Fibroblast of lung (primary cell): ENCODE measurements at regions not wholly inside any gene's neighbourhood (a gene's known extent, or its start where the extent isn't known, plus 50 kb on each side); places are given as distances from the start of the nearest gene placed in this dataset.

Experiments used
- EZH2 ChIP-seq: IDR thresholded peaks from 2 replicates; pipeline ENCODE4 v1.5.1; 2012; ENCODE audit warnings: low read length, control low read depth, mild to moderate bottlenecking; ENCODE audit errors: missing control alignments
- TF ChIP-seq, protein P1 (sequence below), 2 donors: IDR thresholded peaks in 1 of 2; conservative IDR thresholded peaks in 1 of 2; 1 replicate in 1 of 2; 2 replicates in 1 of 2; pipeline ENCODE4 v1.5.1; 2011 to 2012; ENCODE audit warnings: low read length in 2 of 2, control low read depth in 1 of 2, inconsistent platforms in 1 of 2, low read depth in 1 of 2, mild to moderate bottlenecking in 1 of 2

GRCh38 chr2:37583402-37583801 is 88.0 kb downstream of the CDC42EP3 start:
- TF ChIP-seq, protein P1, sequence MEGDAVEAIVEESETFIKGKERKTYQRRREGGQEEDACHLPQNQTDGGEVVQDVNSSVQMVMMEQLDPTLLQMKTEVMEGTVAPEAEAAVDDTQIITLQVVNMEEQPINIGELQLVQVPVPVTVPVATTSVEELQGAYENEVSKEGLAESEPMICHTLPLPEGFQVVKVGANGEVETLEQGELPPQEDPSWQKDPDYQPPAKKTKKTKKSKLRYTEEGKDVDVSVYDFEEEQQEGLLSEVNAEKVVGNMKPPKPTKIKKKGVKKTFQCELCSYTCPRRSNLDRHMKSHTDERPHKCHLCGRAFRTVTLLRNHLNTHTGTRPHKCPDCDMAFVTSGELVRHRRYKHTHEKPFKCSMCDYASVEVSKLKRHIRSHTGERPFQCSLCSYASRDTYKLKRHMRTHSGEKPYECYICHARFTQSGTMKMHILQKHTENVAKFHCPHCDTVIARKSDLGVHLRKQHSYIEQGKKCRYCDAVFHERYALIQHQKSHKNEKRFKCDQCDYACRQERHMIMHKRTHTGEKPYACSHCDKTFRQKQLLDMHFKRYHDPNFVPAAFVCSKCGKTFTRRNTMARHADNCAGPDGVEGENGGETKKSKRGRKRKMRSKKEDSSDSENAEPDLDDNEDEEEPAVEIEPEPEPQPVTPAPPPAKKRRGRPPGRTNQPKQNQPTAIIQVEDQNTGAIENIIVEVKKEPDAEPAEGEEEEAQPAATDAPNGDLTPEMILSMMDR (conservative IDR thresholded peaks at IDR 0.05 in 1 of 2, IDR thresholded peaks at IDR 0.05 in 1 of 2; ENCODE audit: low read depth in 1 of 2, low read length in 2 of 2) = no peak
- TF ChIP-seq EZH2 = no peak
